Endometrial microvascular endothelial cells (primary cell): ENCODE measurements at regions not wholly inside any gene's neighbourhood (a gene's known extent, or its start where the extent isn't known, plus 50 kb on each side); places are given as distances from the start of the nearest gene placed in this dataset.

ENCODE experiments used
- in situ Hi-C: cut with HindIII; loops from 2 replicates; pipeline ENCODE4 v1.10.0; 2017; ENCODE audit warnings: low sequenced_read_pairs, low pct_unique_long_range_greater_than_20kb; ENCODE audit errors: inconsistent ontology term

DNA sequence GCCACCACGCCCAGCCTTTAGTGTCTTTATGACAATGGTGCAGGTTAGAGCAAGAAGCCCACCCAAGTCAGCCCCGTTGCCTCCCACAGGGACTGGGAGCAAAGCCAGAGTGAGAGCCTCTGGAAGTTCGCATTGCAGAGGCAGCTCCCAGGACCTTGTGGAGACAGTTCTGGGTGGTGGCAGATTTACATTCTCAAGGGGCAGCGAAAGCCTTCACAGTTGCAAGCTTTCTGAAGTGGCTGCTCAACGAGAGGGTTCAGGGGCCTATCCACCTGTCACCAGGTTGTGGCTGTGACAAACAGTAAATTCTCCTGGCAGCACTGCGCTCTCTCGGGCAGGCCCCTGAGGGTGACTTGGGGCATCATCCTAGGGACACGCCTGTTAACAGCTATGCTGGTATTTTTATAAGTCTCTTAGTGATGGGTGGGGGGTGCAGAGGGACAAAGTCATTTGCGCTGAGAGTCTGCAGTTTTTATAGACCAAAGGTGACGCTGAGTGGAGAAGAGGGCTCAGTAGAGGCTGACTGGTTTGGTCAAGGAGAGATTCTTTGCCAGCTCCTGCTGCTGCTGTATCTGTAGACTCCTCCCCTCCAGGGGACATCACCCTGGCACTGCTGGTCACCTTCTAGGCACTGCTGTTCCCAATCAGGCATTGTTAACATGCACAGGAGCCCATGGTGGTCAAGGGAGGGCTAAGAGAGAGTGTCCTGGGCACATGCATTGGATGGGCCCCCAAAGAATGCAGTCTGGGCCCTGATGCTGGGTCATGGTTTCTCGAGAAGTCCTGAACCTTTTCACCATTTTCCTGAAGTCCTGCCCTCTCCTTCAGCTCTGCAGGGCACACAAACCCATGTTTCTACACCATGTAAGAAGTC is 57.5 kb upstream of the KLF13 start:
- in situ Hi-C loops = no loop called here

DNA sequence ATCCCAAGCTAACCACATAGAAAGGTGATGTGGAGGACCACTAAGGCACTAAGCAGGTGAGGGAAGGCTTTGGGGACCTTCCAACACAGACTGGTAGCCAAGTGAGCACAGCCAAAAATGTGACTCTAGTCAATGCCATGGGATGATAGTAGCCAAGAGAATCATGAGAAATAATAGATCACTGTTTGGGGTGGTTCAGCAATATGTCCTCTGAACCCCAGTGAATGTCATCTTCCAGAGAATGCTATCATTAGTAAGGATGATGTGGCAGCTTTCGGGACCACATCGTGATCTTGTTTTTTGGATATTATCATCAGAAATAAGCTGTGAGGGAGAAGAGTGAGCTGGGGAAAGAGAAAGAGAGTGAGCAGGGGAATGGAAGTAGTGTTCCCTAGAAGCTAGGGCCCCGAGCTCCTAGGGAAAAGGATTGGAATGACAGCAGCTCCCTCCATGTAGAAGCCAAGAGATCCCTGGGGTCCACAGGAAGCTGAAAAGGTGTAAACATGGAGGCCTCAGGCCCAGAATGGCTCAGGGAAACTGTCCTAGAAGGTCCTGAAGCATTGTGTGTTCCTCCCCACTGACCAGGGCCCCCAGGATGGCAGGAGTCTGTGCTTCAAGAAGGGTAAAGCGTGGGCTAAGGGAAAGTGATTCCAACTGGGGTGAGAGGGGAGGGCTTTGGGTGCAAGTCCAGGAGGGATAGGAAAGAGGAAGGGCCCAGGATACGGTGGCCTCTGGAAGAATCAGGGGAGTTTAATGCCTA is 56.6 kb upstream of the KLF13 start:
- in situ Hi-C loops = no loop called here

DNA sequence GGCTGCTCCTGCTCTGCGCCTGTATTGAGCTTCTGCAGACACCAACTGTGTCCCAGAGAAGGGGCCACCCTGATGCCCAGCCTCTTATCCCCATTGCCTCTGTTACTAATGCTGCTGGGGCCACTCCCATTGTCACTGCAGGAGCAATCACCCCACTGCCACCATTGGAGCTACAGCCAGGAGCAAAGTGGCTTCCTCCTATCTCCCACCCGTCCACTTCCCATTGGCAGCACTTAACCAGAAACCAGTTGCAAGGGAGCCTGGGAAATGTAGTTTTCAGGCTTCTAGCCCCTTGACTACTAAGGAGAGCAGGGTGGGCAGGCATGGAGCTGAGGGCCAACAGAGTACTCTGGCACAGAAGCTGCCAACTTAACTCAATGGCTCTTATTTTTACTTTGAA is 55.9 kb upstream of the KLF13 start:
- in situ Hi-C loops = no loop called here

GRCh38 chr15:31271224-31271635 is 55.4 kb upstream of the KLF13 start:
- in situ Hi-C loops = no loop called here

GRCh38 chr15:31271711-31272557 is 54.7 kb upstream of the KLF13 start:
- in situ Hi-C loops = no loop called here

DNA sequence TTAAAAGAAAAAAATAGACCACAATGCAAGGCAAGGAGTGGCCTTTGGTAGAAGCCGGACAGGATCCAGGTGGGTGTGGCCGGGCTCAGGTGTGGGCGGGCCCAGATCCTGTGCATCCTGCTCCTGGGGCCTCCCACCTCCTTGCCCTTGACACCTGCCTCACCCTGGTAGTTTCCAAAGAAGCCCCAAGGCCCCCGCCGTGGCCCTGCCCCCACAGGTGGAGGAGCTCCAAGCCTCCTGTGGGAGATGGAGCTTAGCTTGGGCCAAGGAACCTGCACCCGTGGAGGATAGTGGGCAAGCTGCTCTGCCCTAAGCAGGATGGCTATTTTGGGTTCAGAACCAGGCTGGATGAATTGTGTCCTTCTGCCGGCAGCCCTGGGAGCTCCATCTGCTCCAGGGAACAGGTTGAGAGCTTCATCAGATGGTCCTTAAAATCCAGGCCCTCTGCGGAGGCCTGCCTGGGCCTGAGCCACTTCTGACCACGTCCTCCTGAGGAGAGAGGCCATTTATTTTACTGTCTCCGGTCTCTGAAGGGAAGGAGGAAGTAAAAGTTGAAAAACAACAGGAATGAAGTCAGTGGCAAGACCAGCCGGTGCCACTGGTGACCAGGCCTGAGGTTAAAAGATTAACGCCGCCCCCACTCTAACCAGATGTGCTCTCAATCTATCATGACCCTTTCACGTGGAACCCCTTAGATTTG is 53.9 kb upstream of the KLF13 start:
- in situ Hi-C loops = no loop called here

GRCh38 chr15:31273258-31273941 is 53.2 kb upstream of the KLF13 start:
- in situ Hi-C loops = no loop called here

DNA sequence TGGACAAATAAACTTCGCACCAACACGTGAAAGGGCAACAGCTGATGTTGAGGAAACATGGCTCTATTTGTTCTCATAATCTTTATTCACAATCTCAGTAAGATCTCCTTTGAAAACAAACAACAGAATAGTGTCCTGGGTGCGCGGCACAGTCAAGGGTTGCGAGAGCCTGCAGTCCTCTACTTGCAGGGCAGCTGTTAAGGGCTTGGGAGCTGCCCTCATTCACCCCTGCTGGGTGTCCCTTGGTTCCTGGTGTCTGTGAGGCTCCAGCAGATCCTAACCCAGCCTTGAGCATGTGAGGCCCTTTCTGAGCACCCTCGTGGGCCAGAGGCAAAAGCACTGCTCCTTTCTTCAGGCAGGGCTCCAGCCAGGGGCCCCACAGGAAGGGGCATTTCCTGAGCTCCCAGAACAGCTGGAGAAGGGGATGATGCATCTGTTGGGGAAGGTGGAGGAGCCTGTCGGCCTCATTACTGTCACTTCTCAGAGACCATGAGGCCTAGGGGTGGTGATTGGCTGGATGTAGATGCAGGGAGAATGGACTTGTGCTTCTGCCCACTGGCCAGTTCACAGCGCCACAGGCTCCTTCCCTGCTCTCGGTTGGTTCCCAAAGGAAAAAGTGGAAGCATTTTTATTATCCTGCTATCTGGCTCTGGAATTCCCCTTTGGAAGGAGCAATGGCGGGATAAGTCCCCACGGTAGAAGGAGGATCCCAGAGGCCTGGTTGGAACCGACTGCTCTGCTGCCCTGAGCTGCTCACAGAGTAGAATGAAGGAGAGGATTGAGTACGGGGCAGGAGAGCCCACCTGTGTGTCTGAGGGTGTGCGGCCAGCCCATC is 51.9 kb upstream of the KLF13 start:
- in situ Hi-C loops = no loop called here

- in situ Hi-C loops = no loop called here
Observed at GRCh38 chr15:31275331-31276262, 51.0 kb upstream of the KLF13 start.

- in situ Hi-C loops = no loop called here
Observed at GRCh38 chr15:31276596-31277298, 49.9 kb upstream of the KLF13 start.
